ENCODE measurements at regions not wholly inside any gene's neighbourhood (a gene's known extent, or its start where the extent isn't known, plus 50 kb on each side); places are given as distances from the start of the nearest gene placed in this dataset.
A peak's percentile ranks its signal among the peaks of the same experiment; 100 is the strongest.

DNA sequence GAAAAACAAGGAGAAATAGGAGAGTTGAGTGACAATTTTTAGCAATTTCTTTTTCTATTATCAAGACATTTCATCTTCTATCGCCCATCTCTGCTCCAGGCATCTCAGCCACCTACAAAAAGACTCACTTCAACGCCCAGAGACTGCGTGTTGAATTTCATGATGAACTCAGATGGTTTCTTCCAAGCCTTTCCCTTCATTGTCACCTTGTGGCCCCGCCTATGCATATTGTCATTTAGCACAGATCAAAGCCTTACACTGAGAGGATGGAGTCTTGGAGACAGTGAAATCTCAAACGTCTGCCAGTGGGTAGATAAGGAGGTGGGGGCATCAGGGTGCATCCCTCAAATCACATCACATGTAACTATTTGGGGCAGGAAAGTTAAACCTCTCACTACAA lies 319.4 kb downstream of the SIPA1L2 start:
- TF ChIP-seq, protein P1, sequence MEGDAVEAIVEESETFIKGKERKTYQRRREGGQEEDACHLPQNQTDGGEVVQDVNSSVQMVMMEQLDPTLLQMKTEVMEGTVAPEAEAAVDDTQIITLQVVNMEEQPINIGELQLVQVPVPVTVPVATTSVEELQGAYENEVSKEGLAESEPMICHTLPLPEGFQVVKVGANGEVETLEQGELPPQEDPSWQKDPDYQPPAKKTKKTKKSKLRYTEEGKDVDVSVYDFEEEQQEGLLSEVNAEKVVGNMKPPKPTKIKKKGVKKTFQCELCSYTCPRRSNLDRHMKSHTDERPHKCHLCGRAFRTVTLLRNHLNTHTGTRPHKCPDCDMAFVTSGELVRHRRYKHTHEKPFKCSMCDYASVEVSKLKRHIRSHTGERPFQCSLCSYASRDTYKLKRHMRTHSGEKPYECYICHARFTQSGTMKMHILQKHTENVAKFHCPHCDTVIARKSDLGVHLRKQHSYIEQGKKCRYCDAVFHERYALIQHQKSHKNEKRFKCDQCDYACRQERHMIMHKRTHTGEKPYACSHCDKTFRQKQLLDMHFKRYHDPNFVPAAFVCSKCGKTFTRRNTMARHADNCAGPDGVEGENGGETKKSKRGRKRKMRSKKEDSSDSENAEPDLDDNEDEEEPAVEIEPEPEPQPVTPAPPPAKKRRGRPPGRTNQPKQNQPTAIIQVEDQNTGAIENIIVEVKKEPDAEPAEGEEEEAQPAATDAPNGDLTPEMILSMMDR (IDR thresholded peaks at IDR 0.05): no peak
- WGBS, 2 donors: 83 to 91% methylated on average over 5 of the region's 5 CpGs
- no peak overlapping the region for H3K4me3 ChIP-seq
- H3K27ac ChIP-seq: no peak overlapping the region
- ATAC-seq (no peak), DNase-seq (no peak)
- peaks cover 0 to 25% (median 16%) of the 10 kb centered on the region in 9 donors for H3K4me1 ChIP-seq
- no peaks in the 10 kb centered on the region for H3K36me3 ChIP-seq
- H3K9me3 ChIP-seq: peaks cover 0 to 16% (median 0%) of the 10 kb centered on the region in 11 donors
- intact Hi-C loops (cut with DNase I): loop anchor here in 3 of 10 donors (10.0 kb wide), 3 partner anchors 114 to 446 kb away; no protein-coding TSS in a partner anchor
- H3K27me3 ChIP-seq: no peaks in the 10 kb centered on the region

DNA sequence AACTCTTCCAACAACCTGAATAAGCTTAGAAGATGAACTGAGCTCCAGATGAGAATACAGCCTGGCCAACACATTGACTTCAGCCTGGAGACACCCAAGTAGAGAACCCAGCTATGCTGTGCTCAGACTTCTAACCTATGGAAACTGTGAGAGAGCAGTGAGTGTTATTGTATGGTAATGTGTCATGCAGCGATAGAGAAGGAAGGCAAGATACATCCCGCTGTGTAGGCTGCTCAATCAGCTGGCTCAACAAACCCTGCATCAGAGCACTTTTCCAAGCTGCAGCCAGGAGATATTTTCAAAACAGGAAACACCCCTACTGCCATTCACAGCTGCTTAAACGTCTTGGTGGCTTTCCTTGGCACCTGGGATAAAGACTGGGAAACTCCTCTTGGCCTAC lies 321.3 kb downstream of the SIPA1L2 start:
- no peak for ATAC-seq
- H3K4me1 ChIP-seq: peaks cover 0 to 27% (median 19%) of the 10 kb centered on the region in 9 donors
- H3K27me3 ChIP-seq: no peaks in the 10 kb centered on the region
- no peaks in the 10 kb centered on the region for H3K36me3 ChIP-seq
- H3K27ac ChIP-seq: no peak overlapping the region
- TF ChIP-seq, protein P1 (IDR thresholded peaks at IDR 0.05): no peak
- no peak overlapping the region for H3K4me3 ChIP-seq
- no peak for DNase-seq
- H3K9me3 ChIP-seq: peaks cover 0 to 14% (median 0%) of the 10 kb centered on the region in 11 donors
- WGBS, 2 donors: 63 to 65% methylated on average over 3 of the region's 3 CpGs
- intact Hi-C loops (cut with DNase I): loop anchor here in 6 of 10 donors (5.0 to 10.0 kb wide), 4 partner anchors 319 to 554 kb away; no protein-coding TSS in a partner anchor

- Histone ChIP-seq H3K4me1 (peaks cover 0 to 27% (median 19%) of the 10 kb centered on the region in 9 donors), H3K4me3 (no peak overlapping the region), H3K27me3 (no peaks in the 10 kb centered on the region), H3K27ac (peak overlapping the region in 5 of 10 donors; percentile 16 to 73 (median 39)), H3K36me3 (no peaks in the 10 kb centered on the region), H3K9me3 (peaks cover 0 to 6% (median 0%) of the 10 kb centered on the region in 11 donors)
- ATAC-seq (peak in 3 of 8 donors; percentile 5 to 35 (median 33)), DNase-seq (no peak)
- TF ChIP-seq, protein P1 (IDR thresholded peaks at IDR 0.05): no peak
- intact Hi-C loops (cut with DNase I): loop anchor here in 6 of 10 donors (5.0 to 10.0 kb wide), 4 partner anchors 320 to 553 kb away; no protein-coding TSS in a partner anchor
- WGBS, 2 donors: 43 to 56% methylated on average over 5 of the region's 5 CpGs
Observed at GRCh38 chr1:232307296-232308017, 322.5 kb downstream of the SIPA1L2 start.

GRCh38 chr1:232306269-232306961 lies 323.5 kb downstream of the SIPA1L2 start:
- Histone ChIP-seq H3K4me1 (peaks cover 0 to 27% (median 19%) of the 10 kb centered on the region in 9 donors), H3K4me3 (no peak overlapping the region), H3K36me3 (no peaks in the 10 kb centered on the region), H3K9me3 (peaks cover 0 to 6% (median 0%) of the 10 kb centered on the region in 11 donors), H3K27me3 (no peaks in the 10 kb centered on the region), H3K27ac (peak overlapping the region in 8 of 10 donors; percentile 9 to 73 (median 56))
- peak; percentile 45 to 63 for DNase-seq
- 29 to 32% methylated on average over 8 of the region's 8 CpGs for WGBS, 2 donors
- peak; percentile 78 to 94 (median 90) for ATAC-seq
- intact Hi-C loops (cut with DNase I): loop anchor here in 6 of 10 donors (5.0 to 10.0 kb wide), 4 partner anchors 321 to 552 kb away; no protein-coding TSS in a partner anchor
- TF ChIP-seq, protein P1 (IDR thresholded peaks at IDR 0.05): peak; percentile 10 to 67 (median 46)
